Stimulated activated CD8-positive, alpha-beta memory T cell treated with anti-CD3 and anti-CD28 coated beads, Interleukin-7, amount 100 ng/mL, for 48 hours (primary cell): ENCODE measurements at regions not wholly inside any gene's neighbourhood (a gene's known extent, or its start where the extent isn't known, plus 50 kb on each side); places are given as distances from the start of the nearest gene placed in this dataset.

ENCODE experiments used
- DNase-seq, 2 donors: peaks; one replicate each; pipeline ENCODE4 v3.0.0-alpha.2; 2020; ENCODE audit warnings: low read depth in 1 of 2; ENCODE audit errors: extremely low read depth in 1 of 2

DNA sequence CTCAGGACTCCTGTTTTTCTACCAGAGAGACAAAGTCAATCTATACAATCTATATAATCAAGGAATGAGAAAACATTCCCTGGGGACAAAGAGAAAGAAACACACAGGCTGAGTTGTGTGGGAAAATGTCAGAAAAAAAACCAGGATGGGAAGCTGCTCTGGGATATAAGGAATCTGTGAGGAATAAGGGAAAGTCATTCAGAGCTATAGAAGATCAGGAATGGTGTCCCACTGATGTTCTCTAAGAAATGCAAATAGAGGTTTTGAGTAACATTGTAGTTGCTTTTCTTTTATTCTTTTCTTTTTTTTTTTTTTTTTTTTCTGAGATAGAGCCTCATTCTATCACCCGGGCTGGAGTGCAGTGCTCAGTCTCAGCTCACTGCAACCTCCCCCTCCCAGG is 605.9 kb upstream of the KLF4 start:
- no peak for DNase-seq

DNA sequence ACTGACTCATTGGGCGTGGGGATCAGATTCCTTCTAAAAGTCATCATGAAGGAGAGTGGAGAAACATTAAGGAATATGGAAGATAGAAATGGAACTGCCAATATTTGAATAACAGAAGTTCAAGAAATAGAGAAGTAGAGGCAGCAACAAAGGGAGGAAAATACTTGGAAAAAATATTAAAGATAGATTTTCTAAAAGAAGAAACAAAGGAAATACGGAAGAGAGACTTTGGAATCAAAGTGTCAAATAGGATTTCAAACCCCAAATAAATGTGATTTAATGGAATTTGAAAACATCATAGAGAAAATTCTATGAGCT is 605.1 kb upstream of the KLF4 start:
- no peak for DNase-seq

DNA sequence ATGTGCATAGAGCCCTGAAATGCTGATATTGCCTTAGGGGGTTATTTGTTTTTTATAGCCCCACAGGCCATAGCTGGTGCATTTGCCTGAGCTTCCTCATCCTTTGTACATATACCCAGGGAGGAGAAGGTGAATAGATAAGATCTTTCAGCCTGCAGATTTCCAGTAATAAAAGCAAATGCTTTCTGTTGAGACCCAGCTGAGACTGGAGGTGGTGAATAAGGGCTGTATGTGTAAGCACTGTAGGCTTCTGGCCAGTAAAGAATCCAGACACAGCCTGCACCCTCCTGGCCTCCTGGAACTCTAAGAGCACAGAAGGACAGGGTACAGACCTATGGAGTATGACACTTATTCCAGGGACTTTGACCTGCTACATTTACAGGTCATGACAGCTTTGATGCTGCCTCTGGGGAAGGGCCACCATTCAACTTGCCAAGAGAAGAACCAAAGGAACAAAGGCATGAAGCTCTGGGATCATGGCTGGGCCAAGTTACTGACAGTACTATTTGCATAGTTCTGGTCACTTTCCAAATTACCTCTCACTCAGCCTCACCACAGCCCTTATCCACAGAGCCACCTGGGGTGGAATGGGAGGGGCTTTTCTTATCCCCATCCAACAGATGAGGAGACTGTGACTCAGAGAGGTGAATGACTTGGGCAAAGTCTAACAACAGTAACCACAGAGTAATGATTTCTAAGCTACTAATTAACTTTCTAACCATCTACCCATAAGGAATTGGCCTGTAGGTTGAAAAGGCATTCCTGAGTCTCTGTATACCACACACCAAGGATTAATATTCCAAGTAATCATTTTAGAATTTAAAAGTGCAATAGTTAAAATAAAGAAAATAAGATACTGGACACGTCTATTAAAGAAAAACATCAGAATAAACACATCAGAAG is 604.5 kb upstream of the KLF4 start:
- no peak for DNase-seq

DNA sequence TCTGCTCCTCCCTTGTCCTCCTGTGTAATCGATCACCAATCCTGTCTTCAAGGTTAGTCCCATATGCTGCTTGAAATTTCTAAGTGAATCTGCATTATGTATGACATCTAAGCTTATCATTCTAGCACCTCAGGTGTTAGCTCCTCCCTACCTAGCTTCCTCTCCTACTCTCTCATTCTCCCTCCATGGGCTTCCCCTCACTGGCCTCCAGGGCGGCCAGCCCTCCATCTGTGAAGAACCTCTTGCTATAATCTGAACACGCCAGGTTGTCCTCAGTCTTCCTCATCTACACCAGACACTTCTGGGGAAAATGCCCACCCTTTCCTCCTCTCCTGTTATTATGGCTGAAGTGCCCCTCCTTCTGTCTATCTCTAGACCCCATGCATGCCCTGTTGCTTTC is 599.3 kb upstream of the KLF4 start:
- DNase-seq = no peak

DNA sequence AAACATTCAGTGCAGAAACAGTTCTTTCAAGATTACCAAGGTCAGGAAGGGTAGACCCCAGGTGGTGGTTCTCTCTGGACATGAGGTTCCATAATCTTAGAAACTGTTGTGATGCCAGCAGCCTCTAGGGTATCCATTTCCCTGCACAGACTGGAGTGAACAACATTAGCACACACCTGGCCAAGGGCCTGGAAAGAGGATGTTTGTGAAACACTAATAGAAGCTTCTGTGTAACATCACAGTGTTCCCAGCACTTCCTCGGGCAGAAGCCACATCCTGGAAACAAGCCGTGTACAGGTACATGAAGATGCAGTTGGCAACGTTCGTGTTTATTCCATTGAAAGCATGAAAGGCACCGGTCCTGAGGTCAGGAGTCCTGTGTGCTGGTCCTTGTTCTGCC is 598.2 kb upstream of the KLF4 start:
- no peak for DNase-seq

DNA sequence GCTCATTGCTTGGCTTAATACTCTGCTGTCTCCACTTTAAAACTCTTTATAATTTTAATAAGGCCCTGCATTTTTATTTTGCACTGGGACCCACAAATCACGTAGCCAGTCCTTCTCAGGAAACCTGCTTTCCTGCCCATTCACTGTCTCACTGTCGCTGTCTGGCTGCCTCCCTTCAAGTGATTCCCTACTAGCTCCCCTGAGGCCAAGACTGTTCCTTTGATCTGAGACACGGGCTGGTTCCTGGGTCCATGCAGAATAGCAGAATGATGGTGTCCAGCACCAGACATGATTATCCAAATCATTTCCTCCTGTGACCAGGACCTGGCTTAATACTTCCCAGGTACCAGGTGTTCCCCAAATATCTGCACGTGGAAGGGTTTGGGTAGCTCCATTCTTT is 597.1 kb upstream of the KLF4 start:
- DNase-seq = no peak

DNA sequence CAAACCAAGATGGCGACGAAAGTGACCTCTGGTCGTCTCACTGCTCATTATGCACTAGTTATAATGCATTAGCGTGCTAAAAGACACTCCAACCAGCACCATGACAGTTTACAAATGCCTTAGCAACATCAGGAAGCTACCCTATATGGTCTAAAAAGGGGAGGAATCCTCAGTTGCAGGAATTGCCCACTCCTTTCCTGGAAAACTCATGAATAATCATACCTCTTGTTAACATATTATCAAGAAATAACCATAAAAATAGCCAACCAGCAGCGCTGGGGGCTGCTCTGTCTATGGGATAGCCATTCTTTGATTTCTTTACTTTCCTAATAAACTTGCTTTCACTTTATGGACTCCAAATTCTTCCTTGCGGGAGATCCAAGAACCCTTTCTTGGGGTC is 595.7 kb upstream of the KLF4 start:
- DNase-seq = no peak

DNA sequence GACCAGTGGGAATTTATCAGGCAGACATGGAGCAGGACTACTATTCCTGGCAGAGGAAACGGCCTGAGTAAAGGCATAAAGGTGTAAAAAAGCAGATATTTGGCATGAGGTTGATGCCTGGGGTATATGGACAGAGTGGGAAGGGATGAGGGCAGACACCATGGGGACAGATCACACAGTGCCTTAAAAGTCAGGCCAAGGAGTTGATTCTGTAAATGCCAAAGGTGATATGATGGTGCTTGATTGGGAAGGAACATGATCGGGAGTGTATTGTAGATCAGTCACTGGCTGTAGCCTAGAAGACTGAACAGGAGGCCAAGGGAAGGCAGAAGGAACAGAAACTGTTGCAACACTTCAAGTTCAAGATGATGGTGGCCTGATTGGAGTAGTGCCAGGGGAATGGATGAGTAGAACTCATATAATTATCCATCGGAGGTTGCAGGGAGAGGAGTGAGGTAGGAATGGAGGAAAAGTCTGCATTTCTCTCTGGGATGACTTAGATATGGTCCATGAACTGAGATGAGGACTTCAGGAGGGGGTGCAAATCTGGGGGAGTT is 594.3 kb upstream of the KLF4 start:
- no peak for DNase-seq

DNA sequence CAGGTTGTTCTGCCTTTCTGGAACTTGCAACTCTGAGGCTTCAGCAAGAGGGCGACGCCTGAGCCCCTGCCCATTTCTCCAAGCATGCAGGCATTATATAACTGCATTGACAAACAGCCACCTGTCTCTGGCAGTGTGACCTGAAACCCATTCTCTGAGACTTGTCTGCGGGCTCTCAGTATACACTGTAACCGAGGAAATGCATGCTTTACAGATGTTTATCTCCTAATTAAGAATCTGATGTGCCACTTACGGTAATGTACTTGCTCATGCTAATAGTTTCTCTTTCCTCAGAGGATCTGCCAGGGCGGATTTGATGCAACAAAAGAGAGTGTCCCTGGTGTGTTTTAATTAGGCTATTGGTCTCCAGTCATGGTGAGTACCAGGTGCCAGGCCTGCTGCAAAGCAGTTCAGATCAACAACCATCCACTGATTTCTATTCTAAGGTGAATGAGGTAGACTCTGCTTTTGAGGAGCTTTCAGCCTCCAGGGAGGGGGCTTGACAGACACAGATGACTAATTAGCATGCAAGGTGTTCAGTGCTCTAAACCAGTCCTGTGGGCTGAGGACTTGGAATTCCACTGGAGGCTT is 593.7 kb upstream of the KLF4 start:
- no peak for DNase-seq

DNA sequence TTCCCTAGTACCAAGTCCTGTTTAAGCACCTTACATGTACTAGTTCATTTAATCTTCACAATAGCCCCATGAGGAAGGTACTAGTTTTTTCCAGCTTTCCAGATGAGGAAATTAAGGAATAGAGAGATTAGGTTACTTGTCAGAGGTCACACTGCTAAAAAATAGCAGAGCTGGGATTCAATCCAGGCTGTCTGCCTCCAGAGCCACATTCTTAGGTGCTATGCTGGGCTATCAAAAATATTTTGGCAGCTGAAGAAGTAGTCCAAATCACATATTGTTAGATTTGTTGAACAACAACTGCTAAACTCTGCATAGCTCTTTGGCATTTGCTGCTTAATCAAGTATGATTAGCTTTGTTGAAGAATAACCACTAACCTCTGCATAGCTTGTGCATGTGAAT is 591.5 kb upstream of the KLF4 start:
- DNase-seq = no peak

DNA sequence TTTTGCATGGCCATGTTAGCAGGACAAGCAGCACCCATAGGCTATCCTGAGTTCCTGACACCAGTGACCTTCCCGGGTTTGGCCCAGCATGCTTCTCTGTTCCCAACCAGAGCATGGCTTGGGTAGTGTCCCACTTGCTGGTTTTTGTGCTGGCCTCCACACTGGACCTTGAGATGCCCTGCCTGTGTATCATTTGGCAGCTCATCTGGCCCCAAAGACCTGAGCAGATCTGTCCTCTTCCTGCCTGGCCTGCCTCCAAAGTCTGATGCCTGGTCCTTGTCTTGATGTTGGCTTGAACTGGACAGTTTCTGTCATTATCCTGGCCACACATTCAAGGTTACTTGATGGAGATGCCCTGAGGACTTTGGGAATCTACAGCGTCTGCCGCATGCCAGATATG is 590.7 kb upstream of the KLF4 start:
- no peak for DNase-seq

DNA sequence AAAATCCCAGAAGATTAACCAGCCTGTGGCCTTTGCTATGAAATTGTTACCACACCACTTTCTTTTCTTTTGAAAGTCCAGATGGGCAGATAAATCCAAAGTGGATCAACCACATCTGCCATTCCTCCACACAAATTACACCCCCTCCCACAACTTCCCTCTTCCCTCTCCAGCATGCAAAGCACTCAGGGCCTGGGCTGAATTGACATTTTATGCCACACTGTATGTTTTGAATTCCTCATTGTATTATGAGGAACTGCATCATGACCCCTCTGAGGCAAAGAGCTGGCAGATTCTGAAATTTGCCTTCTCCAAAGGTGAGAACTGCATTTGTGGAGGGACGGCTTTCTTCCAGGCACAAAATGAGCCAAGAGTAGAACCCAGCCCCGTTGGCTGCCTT is 589.2 kb upstream of the KLF4 start:
- DNase-seq = no peak

DNA sequence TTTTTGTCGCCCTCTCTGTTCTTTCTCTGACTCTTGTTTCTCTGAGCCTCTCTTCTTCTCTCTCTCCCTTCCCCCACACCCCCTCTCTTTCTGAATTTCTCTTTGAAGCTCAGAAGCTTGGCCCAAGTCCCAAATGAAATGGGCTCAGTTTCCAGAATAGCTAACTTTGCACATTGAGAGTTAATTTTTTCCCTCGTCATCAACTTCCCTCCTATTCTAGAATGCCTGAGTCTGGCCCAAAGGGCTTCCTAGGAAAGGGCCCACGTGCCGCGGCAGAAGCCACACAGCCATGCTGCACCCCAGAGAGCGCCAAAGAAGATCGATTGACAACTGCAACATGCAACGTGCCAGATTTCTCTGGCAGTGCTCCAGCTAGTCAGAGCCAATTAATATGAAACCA is 588.8 kb upstream of the KLF4 start:
- DNase-seq = no peak

DNA sequence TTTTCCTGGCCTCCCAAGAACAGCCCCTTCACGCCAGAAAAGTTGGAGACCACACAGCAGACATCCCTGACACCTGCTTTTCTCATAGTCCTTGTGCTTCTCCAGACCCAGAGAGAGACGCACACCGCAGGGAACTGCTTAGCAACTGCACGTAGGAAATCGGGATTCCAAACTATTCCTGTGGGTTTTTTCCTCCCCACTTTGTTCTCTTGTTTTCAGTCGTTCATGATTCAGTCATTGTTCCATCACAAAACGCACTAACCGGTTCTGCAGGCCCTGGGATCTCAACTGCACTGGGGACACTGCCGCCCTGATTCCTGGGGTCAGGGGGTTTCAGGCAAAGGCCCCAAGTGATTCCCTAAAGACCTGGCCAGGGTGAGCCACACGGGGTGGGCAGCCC is 588.0 kb upstream of the KLF4 start:
- DNase-seq = no peak

DNA sequence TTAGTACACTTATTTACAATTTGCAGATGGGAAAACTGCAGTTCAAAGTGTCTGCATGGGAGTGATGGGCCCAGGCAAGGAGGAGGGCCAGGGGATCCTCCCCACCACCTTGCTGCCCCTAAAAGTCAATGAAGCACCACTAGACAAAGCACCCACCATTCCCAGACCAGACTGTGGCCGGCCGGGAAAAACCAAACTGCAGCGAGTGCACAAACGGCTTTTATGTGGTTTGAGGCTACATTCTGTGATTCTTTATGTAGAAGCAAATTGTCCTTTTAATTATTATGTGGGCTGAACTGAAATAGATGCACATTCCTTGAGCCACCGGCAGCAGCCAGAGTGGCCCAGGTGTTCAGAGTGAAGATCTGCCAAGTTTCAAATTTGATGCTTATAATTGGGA is 585.3 kb upstream of the KLF4 start:
- no peak for DNase-seq

DNA sequence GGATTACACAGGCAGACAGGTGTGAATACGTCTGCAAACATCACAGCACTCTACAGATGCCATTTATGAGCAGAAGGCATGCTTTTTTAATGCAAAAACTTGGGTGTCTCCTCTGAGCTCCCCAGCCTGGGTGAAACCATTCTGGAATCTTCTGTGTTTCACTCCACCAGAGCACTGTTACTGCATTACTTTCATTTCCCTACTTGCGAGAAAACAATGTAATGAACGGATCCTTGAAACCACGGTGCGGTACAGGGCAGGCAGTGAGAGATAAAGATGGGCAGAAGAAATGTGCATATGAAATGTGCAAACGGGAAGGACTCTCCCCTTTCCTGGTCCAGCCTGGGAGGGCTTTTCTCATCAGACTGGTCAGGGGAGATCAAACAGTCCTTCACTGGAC is 584.3 kb upstream of the KLF4 start:
- DNase-seq = no peak

DNA sequence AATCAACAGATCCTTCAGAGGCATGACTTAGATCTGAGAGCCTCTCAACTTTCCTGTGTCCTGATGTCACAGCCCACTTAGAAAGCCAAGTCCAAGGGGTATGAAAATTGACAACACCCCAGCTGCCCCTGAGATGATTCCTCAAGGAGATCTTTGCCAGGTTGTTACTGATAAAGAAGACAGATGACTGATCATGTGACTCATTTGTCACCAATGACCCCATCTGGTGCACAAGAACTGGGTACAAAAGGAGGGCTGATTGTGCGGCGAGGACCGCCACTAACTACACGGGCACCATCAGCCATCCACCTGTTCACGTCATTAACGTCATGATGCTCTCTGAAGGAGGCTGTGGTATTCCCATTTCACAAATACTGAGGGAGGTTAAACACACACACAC is 583.2 kb upstream of the KLF4 start:
- DNase-seq = no peak

DNA sequence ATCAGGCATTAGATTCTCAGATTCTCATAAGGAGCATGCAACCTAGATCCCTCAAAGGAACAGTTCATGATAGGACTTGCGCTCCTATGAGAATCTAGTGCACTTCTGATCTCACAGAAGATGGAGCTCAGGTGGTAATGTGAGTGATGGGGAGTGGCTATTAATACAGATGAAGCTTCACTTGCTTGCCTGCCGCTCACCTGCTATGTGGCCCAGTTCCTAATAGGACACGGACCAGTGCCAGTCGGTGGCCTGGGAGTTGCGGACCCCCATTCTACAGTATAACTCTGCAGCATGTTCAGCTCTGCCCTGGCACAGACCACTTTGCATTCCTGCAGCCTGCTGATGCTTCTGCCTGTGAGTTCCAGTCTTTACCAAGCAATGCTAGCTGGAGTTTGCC is 581.3 kb upstream of the KLF4 start:
- no peak for DNase-seq

DNA sequence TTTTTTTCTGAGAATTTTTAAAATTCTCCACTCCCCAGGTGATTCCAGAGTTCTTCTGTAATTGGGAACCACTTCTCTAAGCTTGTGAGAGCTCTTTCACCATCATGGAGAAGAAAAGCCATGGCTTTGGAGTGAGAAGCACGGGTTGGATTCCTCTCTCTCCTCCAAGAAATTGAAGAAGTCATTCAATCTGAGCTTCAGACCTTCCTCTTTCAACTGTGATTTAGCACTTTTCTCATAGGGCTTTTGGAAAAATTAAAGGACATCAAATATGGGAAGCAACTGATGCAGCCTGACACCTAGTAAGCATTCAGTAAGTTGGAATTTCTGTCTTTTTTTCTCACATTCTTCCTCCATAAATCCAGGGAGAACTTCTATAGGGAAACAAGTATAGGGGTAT is 580.4 kb upstream of the KLF4 start:
- DNase-seq = no peak

DNA sequence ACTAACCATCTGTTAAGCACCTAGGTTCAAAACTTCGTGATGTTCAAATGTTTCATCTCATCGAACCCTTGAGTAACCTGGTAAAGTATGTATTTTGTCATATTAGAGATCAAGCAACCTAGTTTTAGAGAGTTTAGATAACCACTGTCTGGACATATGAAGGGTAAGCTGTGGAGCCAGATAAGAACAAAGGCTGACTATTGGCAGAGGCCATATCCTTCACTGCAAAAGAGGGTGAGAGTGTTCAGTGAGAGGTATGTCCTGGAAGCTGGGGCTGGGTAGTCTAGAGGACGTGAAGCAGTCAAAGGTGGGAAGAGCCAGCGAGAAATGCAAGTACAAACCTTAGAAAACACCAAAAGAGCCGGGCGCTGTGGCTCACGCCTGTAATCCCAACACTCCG is 573.1 kb upstream of the KLF4 start:
- no peak for DNase-seq

DNA sequence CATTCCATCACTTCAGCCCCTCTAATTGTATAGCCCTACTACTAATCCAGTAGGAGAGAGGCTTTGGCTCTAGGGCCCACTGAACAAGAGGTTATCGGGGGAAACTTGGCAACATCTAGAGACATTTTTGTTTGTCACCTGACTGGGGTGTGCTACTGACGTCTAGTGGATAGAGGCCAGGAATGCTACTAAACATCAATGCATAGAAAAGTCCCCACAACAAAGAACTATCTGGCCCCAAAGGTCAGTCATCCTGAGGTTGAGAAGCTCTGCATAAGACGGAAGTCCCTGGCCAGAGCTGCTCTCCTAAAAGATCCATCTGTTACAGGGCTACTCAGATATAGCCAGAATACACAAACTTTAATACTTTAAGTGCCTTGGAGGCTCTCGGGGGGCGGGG is 570.6 kb upstream of the KLF4 start:
- DNase-seq = no peak

DNA sequence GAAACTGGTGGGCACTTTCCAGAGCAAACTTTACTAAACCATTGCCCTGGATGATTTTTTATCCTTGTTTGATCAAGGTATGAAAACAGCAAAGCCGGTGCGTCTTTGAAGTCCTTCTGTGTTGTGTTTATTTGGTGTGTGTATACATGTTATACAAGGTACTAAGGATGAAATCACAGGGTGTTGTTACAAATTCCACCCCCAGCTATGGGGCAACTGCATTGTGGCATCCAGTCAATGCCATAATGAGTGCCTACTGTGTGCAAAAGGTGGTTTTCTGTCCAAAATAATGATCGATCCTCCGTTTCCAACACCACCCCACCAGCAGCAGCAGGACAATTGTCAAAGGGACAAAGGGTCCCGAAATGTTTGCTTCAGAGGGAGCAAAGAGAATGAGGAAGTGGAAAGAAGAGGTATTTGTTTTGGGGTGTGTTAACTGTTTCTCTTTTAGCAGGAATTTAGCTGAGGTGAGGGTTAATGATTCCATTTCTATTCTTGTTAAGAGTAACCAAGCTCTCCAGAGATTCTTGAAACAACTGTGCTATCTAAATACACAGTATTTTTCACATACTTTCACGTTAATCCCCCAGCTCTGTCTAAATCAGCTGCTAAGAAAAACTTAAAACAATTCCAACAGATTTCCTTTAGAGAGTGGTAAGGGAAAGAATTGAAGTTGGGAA is 568.7 kb upstream of the KLF4 start:
- no peak for DNase-seq
